ENCODE measurements at regions not wholly inside any gene's neighbourhood (a gene's known extent, or its start where the extent isn't known, plus 50 kb on each side); places are given as distances from the start of the nearest gene placed in this dataset.

GRCh38 chr16:86865851-86866662 is 287.7 kb downstream of the FOXL1 start:
- intact Hi-C loops (cut with DNase I) = loop anchor here (1.0 to 5.0 kb wide), 3 partner anchors 66 to 167 kb away; no protein-coding TSS in a partner anchor
- DNase-seq (ENCODE audit: missing footprints) (peak; percentile 91), ATAC-seq (peak; percentile 97)

DNA sequence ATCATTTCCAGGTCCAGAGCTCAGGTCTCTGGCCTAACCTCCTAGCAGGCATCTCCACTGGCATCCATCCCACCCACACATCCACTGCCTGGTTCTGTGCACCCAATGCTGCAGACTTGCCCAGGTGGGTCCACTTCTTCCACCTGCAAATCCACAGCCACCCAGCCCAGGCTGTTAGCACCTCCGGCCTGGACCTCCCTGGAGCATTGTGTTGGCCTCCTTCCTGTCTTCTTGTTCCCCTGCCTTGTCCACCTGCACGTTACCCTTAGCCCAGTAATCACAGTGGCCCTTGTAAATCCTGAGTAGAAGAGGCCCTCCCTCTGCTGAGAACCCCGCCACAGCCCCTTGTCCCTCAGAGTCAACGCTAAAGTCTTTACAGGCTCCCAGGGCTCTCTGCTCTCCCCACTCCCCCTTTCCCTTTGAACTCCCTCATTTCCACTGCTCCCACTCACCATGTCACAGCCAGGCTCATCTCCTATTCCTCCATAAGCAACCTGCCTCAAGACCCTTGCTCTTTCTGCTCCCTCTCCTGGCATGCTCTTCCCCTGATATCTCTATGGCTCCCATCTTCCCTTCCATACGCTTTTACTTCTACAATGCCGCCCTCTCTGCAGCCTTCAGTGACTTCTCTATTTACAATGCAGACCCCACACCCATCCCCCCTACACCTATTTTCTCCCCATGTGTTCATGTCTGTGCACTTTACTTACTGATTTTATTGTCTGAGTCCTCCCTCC is 288.8 kb downstream of the FOXL1 start:
- DNase-seq (ENCODE audit: missing footprints) (no peak), ATAC-seq (no peak)
- intact Hi-C loops (cut with DNase I) = loop anchor here (2.0 to 5.0 kb wide), 2 partner anchors 65 to 118 kb away; no protein-coding TSS in a partner anchor

GRCh38 chr16:86868070-86868469 is 289.7 kb downstream of the FOXL1 start:
- DNase-seq (ENCODE audit: missing footprints) = no peak
- no peak for ATAC-seq
- intact Hi-C loops (cut with DNase I) = loop anchor here (5.0 kb wide), 1 partner anchor 64 kb away; no protein-coding TSS in a partner anchor

DNA sequence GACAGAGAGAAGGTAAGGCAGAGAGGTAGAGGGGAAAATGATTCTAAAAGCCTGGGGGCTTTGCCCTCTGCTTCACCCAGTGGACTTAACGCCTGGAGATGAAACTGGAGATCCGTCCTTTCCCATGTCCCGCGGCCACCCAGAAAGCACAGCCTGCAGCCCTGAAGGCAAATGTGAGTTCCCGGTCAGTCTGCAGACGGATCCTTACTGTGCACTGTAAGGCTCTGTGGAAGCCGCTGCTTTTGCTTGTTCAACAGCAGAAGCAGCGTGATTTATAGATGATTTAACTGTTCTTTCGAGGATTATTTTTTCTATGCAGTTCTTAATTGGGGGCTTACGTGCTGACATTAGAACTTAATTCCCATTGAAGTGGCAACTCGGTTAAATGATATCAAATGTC is 290.4 kb downstream of the FOXL1 start:
- intact Hi-C loops (cut with DNase I) = loop anchor here (5.0 kb wide), 1 partner anchor 64 kb away; no protein-coding TSS in a partner anchor
- ATAC-seq = no peak
- DNase-seq (ENCODE audit: missing footprints) = no peak

- intact Hi-C loops (cut with DNase I) = loop anchor here (5.0 kb wide), 1 partner anchor 63 kb away; no protein-coding TSS in a partner anchor
Observed at GRCh38 chr16:86869288-86870022, 291.1 kb downstream of the FOXL1 start.

GRCh38 chr16:86870380-86870779 is 292.0 kb downstream of the FOXL1 start:
- intact Hi-C loops (cut with DNase I) = no loop called here
- ATAC-seq = no peak
- no peak for DNase-seq (ENCODE audit: missing footprints)

More at GRCh38 chr16:86869288-86870022, 291.1 kb downstream of the FOXL1 start:
- ATAC-seq (no peak), DNase-seq (ENCODE audit: missing footprints) (no peak)

GRCh38 chr16:86872131-86872530 is 293.8 kb downstream of the FOXL1 start:
- DNase-seq (ENCODE audit: missing footprints) = no peak
- intact Hi-C loops (cut with DNase I) = no loop called here
- no peak for ATAC-seq

- ATAC-seq (no peak), DNase-seq (ENCODE audit: missing footprints) (no peak)
- intact Hi-C loops (cut with DNase I) = no loop called here
Observed at GRCh38 chr16:86872833-86873232, 294.5 kb downstream of the FOXL1 start.

GRCh38 chr16:86874141-86874540 is 295.8 kb downstream of the FOXL1 start:
- intact Hi-C loops (cut with DNase I) = no loop called here
- ATAC-seq (no peak), DNase-seq (ENCODE audit: missing footprints) (no peak)

DNA sequence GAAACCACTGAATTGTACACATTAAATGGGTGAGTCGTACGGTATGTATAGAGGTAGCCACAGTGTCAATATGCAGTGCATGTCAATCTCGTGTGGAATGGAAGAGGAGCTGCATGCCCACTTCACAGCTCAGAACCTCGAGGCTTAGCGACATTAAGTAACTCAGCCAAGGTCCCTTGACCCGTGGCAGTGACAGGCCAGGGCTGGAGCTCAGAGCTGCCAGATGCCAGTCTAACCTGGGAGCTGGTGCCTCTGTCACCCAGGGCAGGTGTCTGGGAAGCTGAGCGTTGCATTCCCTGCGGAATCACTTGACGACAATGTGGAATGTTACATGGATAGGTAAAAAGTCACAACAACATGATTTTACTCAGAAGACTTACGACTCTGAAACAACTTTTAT is 298.1 kb downstream of the FOXL1 start:
- DNase-seq (ENCODE audit: missing footprints) (no peak), ATAC-seq (no peak)
- intact Hi-C loops (cut with DNase I) = no loop called here

DNA sequence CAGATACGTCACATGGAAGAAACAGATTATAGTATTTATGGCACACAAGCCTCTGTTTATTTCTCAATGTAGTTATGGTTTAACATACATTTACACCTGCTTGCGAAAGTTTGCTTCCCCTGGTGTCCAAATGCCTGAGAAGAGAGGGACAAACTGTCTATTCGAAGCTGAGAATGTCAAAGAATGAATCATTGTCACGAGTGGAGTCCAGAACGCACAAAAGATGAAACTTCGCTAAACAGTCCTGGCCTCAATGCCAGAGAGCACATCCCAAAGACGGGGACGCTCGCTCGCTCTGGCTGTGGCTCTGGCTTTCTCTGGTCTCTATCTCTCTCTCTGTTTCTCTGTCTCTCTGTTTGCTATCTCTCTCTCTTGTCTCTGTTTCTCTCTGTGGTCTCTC is 298.8 kb downstream of the FOXL1 start:
- intact Hi-C loops (cut with DNase I) = no loop called here
- ATAC-seq (no peak), DNase-seq (ENCODE audit: missing footprints) (no peak)

GRCh38 chr16:86877835-86878234 is 299.5 kb downstream of the FOXL1 start:
- ATAC-seq (no peak), DNase-seq (ENCODE audit: missing footprints) (no peak)
- intact Hi-C loops (cut with DNase I) = no loop called here

GRCh38 chr16:86878236-86879080 is 300.1 kb downstream of the FOXL1 start:
- no peak for DNase-seq (ENCODE audit: missing footprints)
- ATAC-seq = no peak
- intact Hi-C loops (cut with DNase I) = no loop called here

DNA sequence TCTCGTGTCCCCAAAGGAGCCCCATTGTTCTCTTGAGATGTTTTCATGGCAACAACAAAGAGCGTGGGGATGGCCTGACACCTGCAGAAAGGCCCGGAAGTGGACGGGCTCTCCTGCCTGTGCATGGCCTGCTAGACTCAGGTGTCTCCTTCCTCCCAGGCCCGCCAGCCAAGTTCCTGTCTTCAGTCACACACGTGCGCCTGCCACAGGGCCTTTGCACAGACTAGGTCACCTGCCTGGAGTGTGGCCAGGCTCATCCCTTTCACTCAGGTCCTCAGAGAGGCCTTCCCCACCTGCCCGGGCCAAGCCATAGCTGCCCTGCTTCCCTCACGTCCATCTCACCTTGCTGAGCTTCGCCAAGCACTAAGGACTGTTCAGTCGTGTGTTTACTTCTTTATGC is 300.9 kb downstream of the FOXL1 start:
- no peak for DNase-seq (ENCODE audit: missing footprints)
- ATAC-seq = no peak
- intact Hi-C loops (cut with DNase I) = no loop called here

GRCh38 chr16:86880316-86881117 is 302.2 kb downstream of the FOXL1 start:
- DNase-seq (ENCODE audit: missing footprints) = no peak
- intact Hi-C loops (cut with DNase I) = no loop called here
- no peak for ATAC-seq

GRCh38 chr16:86881118-86881510 is 302.8 kb downstream of the FOXL1 start:
- no peak for ATAC-seq
- intact Hi-C loops (cut with DNase I) = no loop called here

DNA sequence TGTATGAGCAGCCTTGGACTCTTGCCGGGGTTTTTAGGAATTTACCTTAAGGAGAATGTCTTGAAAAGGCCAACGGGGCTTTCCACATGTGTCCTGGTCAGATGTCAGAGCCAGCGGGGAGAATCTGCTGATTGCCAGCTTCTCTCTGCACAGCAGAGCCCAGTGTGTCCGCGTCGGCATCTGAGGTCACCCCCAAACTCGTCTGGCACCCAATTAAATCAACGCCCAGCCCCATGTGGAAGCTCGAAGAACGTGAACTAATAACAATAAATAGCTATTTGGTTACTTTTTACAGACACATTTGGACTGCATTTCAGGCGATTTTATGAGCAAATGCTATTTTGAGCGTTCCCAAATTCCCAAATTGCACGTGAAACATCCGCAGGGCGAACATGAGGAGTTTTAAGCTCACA is 303.5 kb downstream of the FOXL1 start:
- intact Hi-C loops (cut with DNase I) = no loop called here
- ATAC-seq = no peak
- DNase-seq (ENCODE audit: missing footprints) = no peak

More at GRCh38 chr16:86881118-86881510, 302.8 kb downstream of the FOXL1 start:
- DNase-seq (ENCODE audit: missing footprints) = no peak

Measured in Right ventricle myocardium inferior (tissue), 1 donor.